GM19372 (cell line): ENCODE measurements at regions not wholly inside any gene's neighbourhood (a gene's known extent, or its start where the extent isn't known, plus 50 kb on each side); places are given as distances from the start of the nearest gene placed in this dataset.
"Not testable (repeated sequence)": the region's sequence is repeated elsewhere in the genome, so short reads cannot be mapped to it uniquely, and the experiment has no call there.

Source experiments
- ATAC-seq: cut with Tn5 transposase; IDR thresholded peaks from one replicate; pipeline ENCODE4 v1.9.1; 2021; ENCODE audit warnings: mild to moderate bottlenecking, low read depth, moderate library complexity; ENCODE audit not compliant: unreplicated experiment

GRCh38 chrX:222800-223513 is 58.2 kb upstream of the PLCXD1 start:
- ATAC-seq = not testable (repeated sequence)

GRCh38 chrX:223514-223854 is 57.7 kb upstream of the PLCXD1 start:
- not testable (repeated sequence) for ATAC-seq

- peak; percentile 61 for ATAC-seq
Observed at GRCh38 chrX:226474-227164, 54.6 kb upstream of the PLCXD1 start.

GRCh38 chrX:227396-227795 is 53.8 kb upstream of the PLCXD1 start:
- ATAC-seq = not testable (repeated sequence)
